ENCODE measurements at regions not wholly inside any gene's neighbourhood (a gene's known extent, or its start where the extent isn't known, plus 50 kb on each side); places are given as distances from the start of the nearest gene placed in this dataset.

GRCh38 chr1:2856676-2857375 is 55.3 kb upstream of the TTC34 start:
- TF ChIP-seq CTCF (IDR thresholded peaks at IDR 0.05; ENCODE audit: low read depth, low read length, poor library complexity, severe bottlenecking) (no peak), EZH2phosphoT487 (IDR thresholded peaks at IDR 0.05; ENCODE audit: borderline replicate concordance, low read length) (no peak)

Measured in DOHH2 (cell line).